ENCODE measurements at regions not wholly inside any gene's neighbourhood (a gene's known extent, or its start where the extent isn't known, plus 50 kb on each side); places are given as distances from the start of the nearest gene placed in this dataset.
"Not testable (repeated sequence)": the region's sequence is repeated elsewhere in the genome, so short reads cannot be mapped to it uniquely, and the experiment has no call there.

GRCh38 chr22:25492841-25493734 lies 71.4 kb upstream of the GRK3 start:
- DNase-seq, result peak; percentile 14

GRCh38 chr22:25493794-25494193 lies 70.7 kb upstream of the GRK3 start:
- DNase-seq, result no peak

- DNase-seq, result no peak
Observed at GRCh38 chr22:25494774-25495173, 69.7 kb upstream of the GRK3 start.

- DNase-seq, result no peak
Observed at GRCh38 chr22:25495285-25495684, 69.2 kb upstream of the GRK3 start.

GRCh38 chr22:25496396-25497064 lies 67.9 kb upstream of the GRK3 start:
- no peak for DNase-seq

GRCh38 chr22:25497181-25497641 lies 67.3 kb upstream of the GRK3 start:
- no peak for DNase-seq

- no peak for DNase-seq
Observed at GRCh38 chr22:25497716-25498115, 66.8 kb upstream of the GRK3 start.

- not testable (repeated sequence) for DNase-seq
Observed at GRCh38 chr22:25500671-25501070, 63.8 kb upstream of the GRK3 start.

- DNase-seq, result not testable (repeated sequence)
Observed at GRCh38 chr22:25504017-25504416, 60.5 kb upstream of the GRK3 start.

GRCh38 chr22:25508161-25508560 lies 56.3 kb upstream of the GRK3 start:
- DNase-seq, result no peak

- DNase-seq, result no peak
Observed at GRCh38 chr22:25508761-25509321, 55.6 kb upstream of the GRK3 start.

- no peak for DNase-seq
Observed at GRCh38 chr22:25509374-25509791, 55.1 kb upstream of the GRK3 start.

- DNase-seq, result no peak
Observed at GRCh38 chr22:25510876-25511275, 53.6 kb upstream of the GRK3 start.

GRCh38 chr22:25511725-25512124 lies 52.8 kb upstream of the GRK3 start:
- DNase-seq, result no peak

GRCh38 chr22:25514436-25515180 lies 49.9 kb upstream of the GRK3 start:
- DNase-seq, result no peak

Measured in KG1 (cell line).